ENCODE measurements at regions not wholly inside any gene's neighbourhood (a gene's known extent, or its start where the extent isn't known, plus 50 kb on each side); places are given as distances from the start of the nearest gene placed in this dataset.
A peak's percentile ranks its signal among the peaks of the same experiment; 100 is the strongest.

- DNase-seq: no peak
These were observed 262.1 kb upstream of the ADGRB3 start for GRCh38 chr6:68372991-68373390.

DNA sequence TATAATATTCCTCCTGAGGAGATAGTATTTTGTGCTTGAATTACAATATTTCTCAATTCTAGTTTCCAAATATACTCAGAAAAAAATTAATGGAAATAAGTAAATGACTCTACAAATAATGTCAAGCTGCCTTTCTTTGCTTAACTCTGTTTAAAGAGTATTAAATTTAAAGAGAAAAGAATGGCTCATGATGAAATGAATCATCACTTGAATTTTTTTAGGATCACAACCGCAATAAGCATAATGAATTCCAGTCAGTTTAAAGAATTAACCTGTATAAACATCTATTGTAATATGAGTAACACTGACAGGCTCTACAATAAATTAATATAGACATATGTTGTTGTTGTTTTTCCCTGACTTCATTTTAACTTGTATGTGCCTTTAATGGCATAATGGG lies 266.2 kb upstream of the ADGRB3 start:
- no peak for DNase-seq

- DNase-seq: no peak
These were observed 270.7 kb upstream of the ADGRB3 start for GRCh38 chr6:68364271-68364805.

DNA sequence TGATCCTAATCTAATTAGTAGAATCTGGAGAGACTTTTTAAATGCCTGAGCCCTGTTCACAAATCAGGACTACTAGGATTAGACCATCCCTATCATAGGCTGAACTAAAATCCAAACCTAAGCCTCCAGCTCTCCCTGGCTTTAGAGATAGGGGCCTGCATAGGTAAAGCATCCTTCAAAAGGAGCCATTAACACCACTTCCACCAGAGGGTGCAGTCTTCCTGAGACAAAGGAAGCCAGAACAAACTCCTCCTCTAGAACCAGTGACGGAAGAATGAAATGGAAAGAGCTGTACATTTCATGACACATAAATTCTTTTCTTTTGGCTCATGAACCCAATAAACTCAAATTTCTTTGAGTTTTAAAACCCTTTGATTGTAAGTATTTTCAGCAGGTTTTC lies 291.2 kb upstream of the ADGRB3 start:
- peak; percentile 84 for DNase-seq

- DNase-seq: no peak
These were observed 292.8 kb upstream of the ADGRB3 start for GRCh38 chr6:68342286-68342685.

- no peak for DNase-seq
These were observed 295.5 kb upstream of the ADGRB3 start for GRCh38 chr6:68339488-68340131.

DNA sequence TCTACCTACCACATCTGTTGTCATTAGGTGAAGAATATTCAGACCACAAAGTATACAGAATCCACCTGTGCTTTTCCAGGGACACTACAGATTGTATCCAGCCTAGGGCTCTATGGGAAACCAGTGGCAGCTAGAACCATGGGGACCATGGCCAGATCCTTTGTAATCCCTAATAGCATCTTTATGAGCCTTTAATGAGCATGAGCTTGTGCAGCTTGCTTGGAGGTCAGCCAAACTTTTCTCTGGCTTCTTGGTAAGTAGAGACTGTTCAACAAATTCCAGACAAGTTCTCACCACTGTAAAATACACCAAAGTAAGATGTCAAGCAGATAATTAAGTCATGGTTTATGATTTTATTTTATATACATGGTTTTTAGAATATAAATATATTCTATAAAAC lies 301.6 kb upstream of the ADGRB3 start:
- peak; percentile 1 for DNase-seq

DNA sequence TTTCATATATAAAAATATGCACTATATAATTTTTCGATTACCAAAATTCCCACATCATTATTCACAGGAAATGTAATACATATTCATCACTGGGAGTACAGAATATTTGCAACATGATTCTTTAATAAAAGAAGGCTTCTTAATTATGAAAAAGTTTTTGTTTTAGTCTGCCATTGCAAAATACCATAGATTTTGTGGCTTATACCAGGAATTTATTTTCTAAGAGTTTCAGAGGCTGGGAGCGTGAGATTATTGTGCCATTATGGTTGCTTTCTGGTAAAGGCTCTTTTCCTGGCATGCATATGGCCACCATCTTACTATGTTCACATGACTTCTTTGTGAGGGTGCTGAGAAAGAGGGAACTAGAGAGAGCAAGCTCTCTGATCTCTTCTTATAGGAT lies 306.9 kb upstream of the ADGRB3 start:
- no peak for DNase-seq

DNA sequence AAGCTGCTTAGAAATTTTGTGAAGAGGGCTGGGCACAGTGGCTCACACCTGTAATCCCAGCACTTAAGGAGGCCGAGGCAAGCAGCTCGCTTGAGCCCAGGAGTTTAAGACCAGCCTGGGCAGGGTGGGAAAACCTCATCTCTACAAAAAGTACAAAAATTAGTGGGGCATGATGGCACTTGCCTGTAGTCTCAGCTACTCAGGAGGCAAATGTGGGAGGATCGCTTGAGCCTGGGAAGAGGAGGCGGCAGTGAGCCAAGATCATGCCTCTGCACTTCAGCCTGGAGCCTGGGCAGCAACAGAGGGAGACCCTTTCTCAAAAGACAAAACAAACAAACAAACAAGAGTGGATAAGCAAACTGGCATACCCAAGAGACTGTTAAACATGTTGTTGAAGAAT lies 308.3 kb upstream of the ADGRB3 start:
- no peak for DNase-seq

- DNase-seq: no peak
These were observed 317.7 kb upstream of the ADGRB3 start for GRCh38 chr6:68317366-68317765.

DNA sequence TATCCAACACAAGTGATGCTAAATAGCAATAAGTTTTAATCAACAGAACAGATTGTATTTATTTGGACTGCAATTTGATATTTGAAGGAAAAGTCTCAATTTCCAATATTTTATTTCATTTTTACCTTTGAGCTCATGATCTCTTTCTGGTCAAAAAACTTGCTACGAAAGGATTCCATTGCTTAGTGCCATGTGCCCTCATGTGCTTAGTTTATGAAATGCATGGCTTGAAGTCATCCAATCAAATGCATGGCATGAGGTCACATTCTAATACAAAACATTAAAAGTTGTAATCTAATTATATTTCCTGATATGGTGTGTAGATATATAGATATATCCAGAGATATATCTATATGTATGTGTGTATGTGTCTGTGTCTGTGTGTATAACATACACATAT lies 321.2 kb upstream of the ADGRB3 start:
- DNase-seq: no peak

- DNase-seq: no peak
These were observed 327.8 kb upstream of the ADGRB3 start for GRCh38 chr6:68307301-68307700.

GRCh38 chr6:68296126-68296525 lies 339.0 kb upstream of the ADGRB3 start:
- no peak for DNase-seq

DNA sequence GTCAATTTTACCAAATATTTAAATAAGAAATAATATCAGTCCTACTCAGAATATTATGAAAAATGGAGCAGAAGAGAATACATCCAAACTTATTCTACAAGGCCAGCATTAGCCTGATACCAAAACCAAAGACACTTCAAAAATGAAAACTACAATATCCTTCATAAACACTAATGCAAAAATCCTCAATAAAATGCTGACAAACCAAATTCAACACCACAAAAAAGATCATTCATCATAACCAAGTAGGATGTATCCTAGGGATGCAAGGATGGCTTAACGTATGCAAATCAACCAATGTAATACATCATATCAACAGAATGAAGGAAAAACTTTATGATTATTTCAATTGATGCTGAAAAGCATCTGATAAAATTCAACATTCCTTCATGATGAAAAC lies 352.4 kb upstream of the ADGRB3 start:
- no peak for DNase-seq

DNA sequence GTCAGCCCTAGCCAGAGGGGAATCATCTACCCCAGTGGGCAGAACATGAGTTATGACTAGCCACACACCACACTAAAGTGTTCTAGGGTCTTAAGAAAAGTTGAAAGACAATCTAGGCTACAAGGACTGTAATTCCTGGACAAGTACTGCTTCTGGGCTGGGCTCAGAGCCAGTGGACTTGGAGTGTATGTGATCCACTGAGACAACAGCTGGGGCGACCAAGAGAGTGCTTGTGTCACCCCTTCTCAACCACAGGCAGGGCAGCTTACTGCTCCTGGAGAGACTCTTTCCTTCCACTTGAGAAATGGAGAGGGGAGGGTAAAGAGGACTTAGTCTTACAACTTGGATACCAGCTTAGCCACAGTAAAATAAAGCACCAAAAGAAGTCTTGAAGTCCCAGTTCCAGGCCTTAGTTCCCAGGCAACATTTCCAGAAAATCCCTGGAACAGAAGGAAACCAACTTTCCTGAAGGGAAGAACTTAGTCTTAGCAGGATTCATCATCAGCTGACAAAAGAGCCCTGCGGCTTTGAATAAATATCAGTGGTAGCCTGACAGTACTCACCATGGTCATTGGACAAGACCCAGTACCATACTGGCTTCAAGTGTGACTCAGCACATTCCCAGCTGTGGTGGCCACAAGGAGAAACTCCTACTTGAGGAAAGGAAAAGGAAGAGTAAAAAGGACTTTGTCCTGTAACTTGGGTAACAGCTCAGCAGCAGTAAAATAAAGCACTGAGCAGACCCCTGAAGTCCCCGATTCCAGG lies 355.1 kb upstream of the ADGRB3 start:
- no peak for DNase-seq

GRCh38 chr6:68273297-68273696 lies 361.8 kb upstream of the ADGRB3 start:
- DNase-seq: no peak

DNA sequence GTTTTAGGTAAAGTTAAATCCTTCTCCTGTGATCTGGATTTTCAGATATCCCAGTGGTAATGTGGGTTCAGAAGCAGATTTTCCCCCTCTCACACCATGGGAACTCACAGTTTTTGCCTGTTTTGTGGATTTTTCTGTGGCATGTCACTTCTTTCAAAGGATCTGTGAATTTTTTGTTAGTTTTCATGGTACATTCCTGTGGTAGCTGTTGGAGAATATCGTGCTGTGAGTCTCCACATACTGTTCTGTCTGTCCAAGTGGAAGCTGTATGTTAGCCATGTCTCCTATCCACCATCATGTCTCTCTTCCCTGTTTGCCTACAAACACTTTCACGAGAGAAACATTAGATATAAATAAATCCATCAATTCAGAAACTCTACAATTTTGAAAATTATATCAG lies 378.7 kb upstream of the ADGRB3 start:
- no peak for DNase-seq

DNA sequence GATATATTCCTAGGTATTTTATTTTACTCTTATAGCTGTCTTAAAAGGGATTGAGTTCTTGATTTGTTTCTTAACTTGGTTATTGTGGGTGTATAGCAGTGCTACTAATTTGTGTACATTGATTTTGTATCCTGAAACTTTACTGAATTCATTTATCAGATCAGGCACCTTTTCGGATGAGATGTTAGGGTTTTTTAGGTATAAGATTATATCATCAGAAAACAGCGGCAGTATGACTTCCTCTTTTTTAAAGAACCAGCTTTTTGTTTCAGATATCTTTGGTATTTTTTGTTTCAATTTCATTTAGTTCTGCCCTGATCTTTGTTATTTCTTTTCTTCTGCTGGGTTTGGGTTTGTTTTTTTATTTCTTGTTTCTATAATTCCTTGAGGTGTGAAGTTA lies 382.4 kb upstream of the ADGRB3 start:
- DNase-seq: no peak

DNA sequence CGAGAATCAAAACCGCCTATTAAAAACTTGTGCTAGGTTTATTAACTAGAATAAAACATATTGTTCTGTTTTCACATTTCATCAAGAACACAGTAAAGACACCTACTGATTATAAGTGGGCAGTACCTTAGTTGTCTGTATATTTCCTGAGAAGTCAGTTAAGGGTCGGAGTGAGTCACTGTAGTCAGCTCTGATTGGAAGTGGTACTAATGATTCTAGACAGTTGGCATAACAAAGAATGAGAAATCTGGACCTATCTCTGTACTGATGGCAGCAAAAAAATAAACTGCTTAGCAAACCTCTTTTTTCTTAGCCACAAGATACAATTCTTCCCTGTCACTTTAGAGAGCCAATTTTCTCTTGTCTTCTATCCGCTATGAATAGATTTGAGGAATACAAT lies 387.3 kb upstream of the ADGRB3 start:
- no peak for DNase-seq

DNA sequence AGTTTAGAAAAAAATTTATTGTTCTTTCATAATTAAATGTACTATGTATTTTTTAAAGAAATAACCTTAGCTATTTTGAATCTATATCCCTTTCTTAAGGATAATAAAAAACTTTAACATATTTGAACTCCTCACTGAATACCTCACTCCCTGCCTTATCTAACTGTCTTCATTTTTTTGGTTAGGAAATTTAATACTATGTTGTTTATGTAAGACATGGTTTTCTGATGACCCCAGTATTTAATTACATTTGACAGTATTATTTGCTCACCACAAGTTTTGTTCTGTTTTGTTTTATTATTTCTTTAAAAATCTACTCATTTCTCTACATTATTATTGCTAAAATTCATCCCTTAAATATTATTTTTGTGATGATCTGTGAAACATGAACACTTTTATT lies 394.4 kb upstream of the ADGRB3 start:
- DNase-seq: no peak

- no peak for DNase-seq
These were observed 396.0 kb upstream of the ADGRB3 start for GRCh38 chr6:68239034-68239433.

GRCh38 chr6:68238097-68238601 lies 396.9 kb upstream of the ADGRB3 start:
- DNase-seq: no peak

GRCh38 chr6:68237205-68237604 lies 397.9 kb upstream of the ADGRB3 start:
- DNase-seq: no peak

- no peak for DNase-seq
These were observed 399.7 kb upstream of the ADGRB3 start for GRCh38 chr6:68235326-68235784.
